Cerebellar cortex (tissue), 1 donor: ENCODE measurements at regions not wholly inside any gene's neighbourhood (a gene's known extent, or its start where the extent isn't known, plus 50 kb on each side); places are given as distances from the start of the nearest gene placed in this dataset.

Source experiments
- DNase-seq: peaks from one replicate; pipeline ENCODE4 v3.0.0-alpha.2; 2015; ENCODE audit warnings: low spot score

- no peak for DNase-seq
These were observed 79.0 kb upstream of the HAAO start for GRCh38 chr2:42871372-42871771.

- no peak for DNase-seq
These were observed 76.5 kb upstream of the HAAO start for GRCh38 chr2:42868874-42869273.

DNA sequence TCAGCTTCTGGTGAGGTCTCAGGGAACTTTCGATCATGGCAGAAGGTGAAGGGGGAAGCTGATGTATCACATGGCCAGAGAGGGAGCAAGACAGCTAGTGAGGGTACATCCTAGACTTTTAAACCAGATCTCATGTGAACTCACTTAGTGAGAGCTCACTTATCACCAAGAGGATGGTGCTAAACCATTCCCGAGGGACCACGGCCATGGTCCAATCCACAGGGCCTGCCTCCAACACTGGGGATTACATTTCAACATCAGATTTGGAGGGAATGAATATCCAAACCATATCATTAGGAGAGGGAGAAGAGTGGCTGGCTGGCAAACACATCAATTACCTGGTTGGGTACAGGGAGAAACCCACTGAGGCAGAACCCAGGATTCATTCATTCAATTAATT lies 75.7 kb upstream of the HAAO start:
- no peak for DNase-seq

- DNase-seq, result no peak
These were observed 75.0 kb upstream of the HAAO start for GRCh38 chr2:42867093-42868065.

- DNase-seq, result no peak
These were observed 73.8 kb upstream of the HAAO start for GRCh38 chr2:42865884-42866881.

DNA sequence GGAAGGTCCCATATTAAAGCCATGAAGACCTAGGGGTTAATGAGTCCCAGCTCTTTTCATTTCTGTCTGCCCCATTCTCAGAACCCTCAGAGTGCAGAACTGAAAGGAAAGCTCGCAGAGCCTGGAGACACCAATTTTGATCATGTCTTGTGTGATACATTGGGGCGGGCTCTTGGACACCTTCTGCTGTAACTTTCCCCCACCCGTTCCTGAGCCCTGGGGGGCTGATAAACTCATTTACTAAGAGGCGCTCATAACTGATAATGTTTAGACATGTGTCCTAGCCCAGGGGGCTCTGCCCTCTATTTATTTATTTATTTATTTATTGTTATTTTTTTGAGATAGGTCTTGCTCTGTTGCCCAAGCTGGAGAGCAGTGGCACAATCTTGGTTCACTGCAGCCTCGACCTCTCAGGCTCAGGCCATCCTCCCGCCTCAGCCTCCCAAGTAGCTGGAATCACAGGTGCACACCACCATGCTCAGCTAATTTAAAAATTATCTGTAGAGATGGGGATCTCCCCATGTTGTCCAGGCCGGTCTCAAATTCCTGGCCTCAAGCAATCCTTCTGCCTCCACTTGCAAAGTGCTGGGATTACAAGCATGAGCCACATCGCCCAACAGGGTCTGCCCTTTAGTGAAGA lies 72.4 kb upstream of the HAAO start:
- no peak for DNase-seq

DNA sequence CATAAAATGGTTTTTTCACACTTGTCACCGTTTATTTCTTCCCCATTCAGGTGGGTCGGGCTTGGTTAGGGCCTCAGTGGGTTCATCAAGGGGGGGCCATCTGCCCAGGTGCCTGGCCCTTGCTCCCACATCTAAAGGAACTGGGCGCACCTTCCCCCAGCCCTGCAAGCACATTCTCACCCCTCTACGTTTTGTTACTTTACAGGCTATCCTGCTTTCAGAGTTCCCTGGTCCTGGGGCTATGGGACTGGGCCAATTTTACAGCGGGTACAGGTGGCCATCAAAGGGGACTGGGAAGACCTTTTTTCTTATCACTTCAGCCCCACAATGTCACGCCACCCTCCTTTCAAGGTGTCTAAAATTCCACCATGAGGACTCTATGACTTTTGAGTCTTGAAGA lies 71.8 kb upstream of the HAAO start:
- DNase-seq, result no peak

DNA sequence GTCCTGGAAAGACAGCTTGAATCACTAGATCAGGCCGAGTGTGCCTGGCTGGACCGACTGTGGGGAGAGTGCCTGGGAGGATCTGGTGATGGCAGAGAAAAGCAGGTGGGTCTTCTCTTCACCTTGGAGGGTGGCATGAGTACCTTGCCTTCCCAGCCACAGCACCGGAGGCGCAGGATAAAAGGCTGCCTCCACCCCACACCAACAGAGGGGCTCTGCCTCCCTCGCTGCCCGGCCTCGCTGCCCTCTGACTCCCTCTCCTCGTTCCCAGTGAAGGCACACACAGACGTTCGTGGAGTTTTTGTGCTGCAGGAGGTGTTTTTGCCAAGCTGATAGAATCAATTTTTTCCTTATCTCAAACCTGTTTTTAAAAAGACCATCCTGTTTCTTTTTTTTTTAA lies 71.4 kb upstream of the HAAO start:
- DNase-seq, result no peak

GRCh38 chr2:42863320-42863719 lies 70.9 kb upstream of the HAAO start:
- DNase-seq, result no peak

GRCh38 chr2:42862669-42863185 lies 70.3 kb upstream of the HAAO start:
- DNase-seq, result no peak

- no peak for DNase-seq
These were observed 68.9 kb upstream of the HAAO start for GRCh38 chr2:42861321-42861720.

DNA sequence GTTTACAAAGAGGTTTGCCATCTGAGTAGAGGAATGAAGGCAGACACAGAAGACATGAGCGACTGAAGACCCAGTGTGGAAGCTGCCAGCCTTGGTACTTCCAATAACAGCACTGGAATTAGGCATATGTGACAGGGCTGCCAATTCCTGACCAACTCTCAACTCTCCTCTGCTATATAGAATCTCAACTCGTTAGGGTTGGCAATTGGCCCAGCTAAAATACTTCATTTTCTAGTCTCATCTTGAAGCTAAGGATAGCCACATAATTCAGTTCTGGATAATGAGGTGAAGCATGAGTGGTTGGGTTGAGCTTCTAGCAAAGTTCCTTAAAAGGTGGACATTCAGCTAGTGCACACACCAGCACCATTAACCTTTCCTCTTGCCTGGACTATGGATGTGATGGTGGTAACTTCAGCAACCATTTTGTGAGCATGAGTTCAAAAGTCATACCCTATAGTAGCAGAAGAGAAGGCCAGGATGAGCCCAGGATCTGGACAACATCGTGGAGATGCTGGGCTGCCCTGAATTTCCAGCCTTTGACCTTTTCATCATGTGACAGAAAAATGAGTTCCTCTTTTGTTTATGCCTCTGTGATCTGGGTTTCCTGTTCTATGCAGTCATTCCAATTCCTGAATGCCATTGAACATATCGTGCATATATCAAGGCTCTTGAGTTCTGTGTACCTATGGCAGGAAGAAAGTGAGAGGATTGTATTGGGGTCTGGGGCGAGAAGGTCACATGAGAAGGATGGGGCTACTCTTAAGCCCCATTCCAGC lies 68.1 kb upstream of the HAAO start:
- no peak for DNase-seq

GRCh38 chr2:42859791-42860190 lies 67.4 kb upstream of the HAAO start:
- peak; percentile 79 for DNase-seq

- peak; percentile 82 for DNase-seq
These were observed 66.7 kb upstream of the HAAO start for GRCh38 chr2:42859006-42859552.

GRCh38 chr2:42858140-42859005 lies 66.0 kb upstream of the HAAO start:
- no peak for DNase-seq

- no peak for DNase-seq
These were observed 64.7 kb upstream of the HAAO start for GRCh38 chr2:42856891-42857632.

DNA sequence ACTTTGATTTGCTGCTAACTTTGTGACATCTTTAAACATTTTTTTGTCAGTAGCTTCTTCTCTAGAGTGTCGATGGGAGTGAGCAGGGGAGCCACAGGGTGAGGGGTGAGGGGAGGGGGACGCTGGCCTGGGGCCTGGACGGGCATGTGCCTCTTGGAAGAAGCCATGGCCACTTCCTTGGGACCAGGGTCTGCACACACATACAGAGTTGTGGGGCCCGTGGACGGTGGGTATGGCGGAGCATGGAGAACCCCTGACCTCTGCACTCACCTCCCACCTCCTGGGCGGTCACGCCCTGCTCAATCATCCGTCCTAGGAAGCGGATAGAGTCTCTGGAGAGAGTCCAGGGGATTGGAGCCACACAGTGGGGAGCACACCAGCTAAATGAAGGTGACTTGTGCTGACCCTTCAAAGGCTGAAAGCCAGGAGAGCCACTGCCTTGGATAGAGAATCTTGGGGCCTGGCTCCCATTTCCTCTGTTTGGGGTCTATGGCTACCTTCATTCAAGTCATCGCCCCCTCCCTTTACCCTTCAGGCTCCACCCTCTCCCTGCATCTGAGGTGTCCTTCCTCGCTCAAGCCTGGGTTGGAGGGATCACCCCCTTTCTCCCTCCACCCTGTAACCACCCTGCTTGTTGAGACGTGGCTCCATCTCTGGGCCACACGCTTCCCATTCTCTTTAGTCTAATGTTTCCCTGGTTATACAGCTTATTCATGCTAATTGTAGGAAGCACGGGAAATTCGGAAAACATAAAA lies 63.9 kb upstream of the HAAO start:
- DNase-seq, result no peak

DNA sequence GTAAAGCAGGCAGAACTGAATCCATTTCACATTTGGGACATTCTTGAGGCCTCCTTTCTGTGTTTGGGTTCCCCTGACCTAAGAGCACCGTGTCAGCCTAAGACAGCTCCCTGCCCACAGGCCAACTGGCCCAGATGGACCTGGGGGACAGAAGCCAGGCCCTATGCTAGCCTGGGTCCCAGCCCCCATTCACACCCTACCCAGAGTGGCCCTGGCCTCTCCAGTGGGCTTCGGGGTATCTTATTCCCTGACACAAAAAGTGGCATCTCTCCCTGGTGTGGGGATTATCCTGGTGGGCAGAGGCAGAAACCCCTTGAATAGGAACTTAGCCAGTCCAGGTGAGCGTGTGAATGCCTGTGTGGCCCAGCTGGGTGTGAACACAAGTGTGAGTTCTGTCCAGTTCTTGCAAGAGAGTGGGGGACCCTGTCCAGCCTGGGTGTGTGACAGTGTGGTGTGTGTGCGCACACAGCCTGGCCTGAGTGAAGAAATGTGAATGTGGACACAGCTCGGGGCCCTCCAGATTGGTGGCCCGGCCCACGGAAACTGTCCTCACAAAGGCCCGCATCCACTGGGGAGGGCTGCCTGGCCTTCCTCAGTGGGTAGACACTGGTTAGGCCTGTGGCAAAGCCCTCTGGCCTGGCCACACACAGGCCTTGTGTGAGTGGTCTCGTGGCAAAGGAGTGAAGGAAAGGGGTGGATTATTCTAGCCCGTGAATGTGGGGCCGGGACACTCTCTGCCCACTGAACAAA lies 63.0 kb upstream of the HAAO start:
- no peak for DNase-seq
